ENCODE measurements at regions not wholly inside any gene's neighbourhood (a gene's known extent, or its start where the extent isn't known, plus 50 kb on each side); places are given as distances from the start of the nearest gene placed in this dataset.

GRCh38 chr4:187541666-187542065 lies 453.9 kb upstream of the ZFP42 start:
- no peak overlapping the region for H3K4me2 ChIP-seq (ENCODE audit: low read depth, low read length, poor library complexity, severe bottlenecking)
- TF ChIP-seq EZH2phosphoT487 (conservative IDR thresholded peaks at IDR 0.05; ENCODE audit: low read length) (no peak), CTCF (IDR thresholded peaks at IDR 0.05; ENCODE audit: insufficient read depth, low read length, poor library complexity, severe bottlenecking) (no peak)
- no peak overlapping the region for H3K9ac ChIP-seq (ENCODE audit: low read length)
- no peaks in the 10 kb centered on the region for H3K9me3 ChIP-seq (ENCODE audit: insufficient read depth, low read length)
- no peak overlapping the region for H3K4me3 ChIP-seq (ENCODE audit: insufficient read depth, low read length, poor library complexity, severe bottlenecking)
- H4K20me1 ChIP-seq (ENCODE audit: low read depth, low read length): no peaks in the 10 kb centered on the region
- no peaks in the 10 kb centered on the region for H3K27me3 ChIP-seq (ENCODE audit: low read length)
- no peaks in the 10 kb centered on the region for H3K36me3 ChIP-seq (ENCODE audit: low read length)
- H3K27ac ChIP-seq (ENCODE audit: low read depth, low read length): no peak overlapping the region
- no peaks in the 10 kb centered on the region for H3K9me2 ChIP-seq (replicated peaks; ENCODE audit: insufficient read depth, low read length)
- no peaks in the 10 kb centered on the region for H3K79me2 ChIP-seq (ENCODE audit: insufficient read depth, low read length)
- no peak overlapping the region for H2AFZ ChIP-seq (ENCODE audit: low read depth, low read length, severe bottlenecking)
- H3F3A ChIP-seq (ENCODE audit: insufficient read depth): no peaks in the 10 kb centered on the region

- H2AFZ ChIP-seq (ENCODE audit: low read depth, low read length, severe bottlenecking): no peak overlapping the region
- no peaks in the 10 kb centered on the region for H3F3A ChIP-seq (ENCODE audit: insufficient read depth)
- H4K20me1 ChIP-seq (ENCODE audit: low read depth, low read length): no peaks in the 10 kb centered on the region
- H3K27ac ChIP-seq (ENCODE audit: low read depth, low read length): no peak overlapping the region
- H3K4me3 ChIP-seq (ENCODE audit: insufficient read depth, low read length, poor library complexity, severe bottlenecking): no peak overlapping the region
- H3K9ac ChIP-seq (ENCODE audit: low read length): no peak overlapping the region
- no peaks in the 10 kb centered on the region for H3K9me3 ChIP-seq (ENCODE audit: insufficient read depth, low read length)
- H3K36me3 ChIP-seq (ENCODE audit: low read length): no peaks in the 10 kb centered on the region
- no peaks in the 10 kb centered on the region for H3K79me2 ChIP-seq (ENCODE audit: insufficient read depth, low read length)
- 0 out of 2 replicates have a peak, but pooled peaks cover 4% of the 10 kb centered on the region for H3K9me2 ChIP-seq (replicated peaks; ENCODE audit: insufficient read depth, low read length)
- no peaks in the 10 kb centered on the region for H3K27me3 ChIP-seq (ENCODE audit: low read length)
- TF ChIP-seq EZH2phosphoT487 (conservative IDR thresholded peaks at IDR 0.05; ENCODE audit: low read length) (no peak), CTCF (IDR thresholded peaks at IDR 0.05; ENCODE audit: insufficient read depth, low read length, poor library complexity, severe bottlenecking) (no peak)
- no peak overlapping the region for H3K4me2 ChIP-seq (ENCODE audit: low read depth, low read length, poor library complexity, severe bottlenecking)
Observed at GRCh38 chr4:187544461-187545053, 451.0 kb upstream of the ZFP42 start.

- Histone ChIP-seq H3K27ac (ENCODE audit: low read depth, low read length) (no peak overlapping the region), H3K79me2 (ENCODE audit: insufficient read depth, low read length) (no peaks in the 10 kb centered on the region), H3K9ac (ENCODE audit: low read length) (no peak overlapping the region), H3K9me2 (replicated peaks; ENCODE audit: insufficient read depth, low read length) (0 out of 2 replicates have a peak, but pooled peaks cover 4% of the 10 kb centered on the region), H3K9me3 (ENCODE audit: insufficient read depth, low read length) (no peaks in the 10 kb centered on the region), H3F3A (ENCODE audit: insufficient read depth) (no peaks in the 10 kb centered on the region), H3K4me3 (ENCODE audit: insufficient read depth, low read length, poor library complexity, severe bottlenecking) (no peak overlapping the region), H3K27me3 (ENCODE audit: low read length) (no peaks in the 10 kb centered on the region), H3K36me3 (ENCODE audit: low read length) (no peaks in the 10 kb centered on the region), H3K4me2 (ENCODE audit: low read depth, low read length, poor library complexity, severe bottlenecking) (no peak overlapping the region), H4K20me1 (ENCODE audit: low read depth, low read length) (no peaks in the 10 kb centered on the region), H2AFZ (ENCODE audit: low read depth, low read length, severe bottlenecking) (peak overlapping the region; percentile 10)
- TF ChIP-seq EZH2phosphoT487 (conservative IDR thresholded peaks at IDR 0.05; ENCODE audit: low read length): no peak
- no peak for TF ChIP-seq CTCF (IDR thresholded peaks at IDR 0.05; ENCODE audit: insufficient read depth, low read length, poor library complexity, severe bottlenecking)
Observed at GRCh38 chr4:187547316-187547715, 448.3 kb upstream of the ZFP42 start.

Data from SU-DHL-6 (cell line).